ENCODE measurements at regions not wholly inside any gene's neighbourhood (a gene's known extent, or its start where the extent isn't known, plus 50 kb on each side); places are given as distances from the start of the nearest gene placed in this dataset.

- no peak for DNase-seq
- Histone ChIP-seq H3K4me3 (no peak overlapping the region), H3K36me3 (ENCODE audit: low read depth, missing control alignments) (no peaks in the 10 kb centered on the region), H3K27ac (no peak overlapping the region), H3K4me1 (no peaks in the 10 kb centered on the region), H3K9me3 (no peaks in the 10 kb centered on the region), H3K27me3 (no peaks in the 10 kb centered on the region)
- 79 to 88% methylated on average over 3 of the region's 3 CpGs for WGBS, 2 donors
- no peak for TF ChIP-seq CTCF (IDR thresholded peaks at IDR 0.05)
- no peak for TF ChIP-seq POLR2A (IDR thresholded peaks at IDR 0.05)
- intact Hi-C loops (cut with DNase I; ENCODE audit: low total_unique reads) = no loop called here
Measured at GRCh38 chr9:1702701-1703100, 312.4 kb upstream of the SMARCA2 start.

- WGBS, 2 donors = 68 to 80% methylated on average over 1 of the region's 1 CpG
- no peak for DNase-seq
- no peaks in the 10 kb centered on the region for H3K4me1 ChIP-seq
- no peak overlapping the region for H3K4me3 ChIP-seq
- H3K9me3 ChIP-seq = no peaks in the 10 kb centered on the region
- TF ChIP-seq POLR2A (IDR thresholded peaks at IDR 0.05) = no peak
- no peak for TF ChIP-seq CTCF (IDR thresholded peaks at IDR 0.05)
- no peak overlapping the region for H3K27ac ChIP-seq
- H3K36me3 ChIP-seq (ENCODE audit: low read depth, missing control alignments) = no peaks in the 10 kb centered on the region
- intact Hi-C loops (cut with DNase I; ENCODE audit: low total_unique reads) = no loop called here
- no peaks in the 10 kb centered on the region for H3K27me3 ChIP-seq
Measured at GRCh38 chr9:1707291-1707690, 307.9 kb upstream of the SMARCA2 start.

GRCh38 chr9:1708219-1708618 is 306.9 kb upstream of the SMARCA2 start:
- TF ChIP-seq POLR2A (IDR thresholded peaks at IDR 0.05) (no peak), CTCF (IDR thresholded peaks at IDR 0.05) (no peak)
- intact Hi-C loops (cut with DNase I; ENCODE audit: low total_unique reads) = no loop called here
- Histone ChIP-seq H3K4me1 (no peaks in the 10 kb centered on the region), H3K9me3 (no peaks in the 10 kb centered on the region), H3K4me3 (no peak overlapping the region), H3K27ac (no peak overlapping the region), H3K36me3 (ENCODE audit: low read depth, missing control alignments) (no peaks in the 10 kb centered on the region), H3K27me3 (no peaks in the 10 kb centered on the region)
- 93 to 100% methylated on average over 1 of the region's 1 CpG for WGBS, 2 donors
- no peak for DNase-seq

GRCh38 chr9:1709347-1709746 is 305.8 kb upstream of the SMARCA2 start:
- intact Hi-C loops (cut with DNase I; ENCODE audit: low total_unique reads) = no loop called here
- Histone ChIP-seq H3K4me1 (no peaks in the 10 kb centered on the region), H3K36me3 (ENCODE audit: low read depth, missing control alignments) (no peaks in the 10 kb centered on the region), H3K27me3 (no peaks in the 10 kb centered on the region), H3K27ac (no peak overlapping the region), H3K9me3 (no peaks in the 10 kb centered on the region), H3K4me3 (no peak overlapping the region)
- TF ChIP-seq POLR2A (IDR thresholded peaks at IDR 0.05) = no peak
- peak in 1 of 3 experiments; percentile 23 for TF ChIP-seq CTCF (IDR thresholded peaks at IDR 0.05)
- DNase-seq = no peak
- WGBS, 2 donors = 73 to 88% methylated on average over 1 of the region's 1 CpG

- no peak for DNase-seq
- intact Hi-C loops (cut with DNase I; ENCODE audit: low total_unique reads) = no loop called here
- Histone ChIP-seq H3K4me3 (no peak overlapping the region), H3K4me1 (no peaks in the 10 kb centered on the region), H3K36me3 (ENCODE audit: low read depth, missing control alignments) (no peaks in the 10 kb centered on the region), H3K27me3 (no peaks in the 10 kb centered on the region), H3K9me3 (no peaks in the 10 kb centered on the region), H3K27ac (no peak overlapping the region)
- WGBS, 2 donors = 69 to 73% methylated on average over 6 of the region's 6 CpGs
- no peak for TF ChIP-seq POLR2A (IDR thresholded peaks at IDR 0.05)
- TF ChIP-seq CTCF (IDR thresholded peaks at IDR 0.05) = no peak
Measured at GRCh38 chr9:1712861-1713450, 302.2 kb upstream of the SMARCA2 start.

Data from testis (tissue), 2 donors.